ENCODE measurements at regions not wholly inside any gene's neighbourhood (a gene's known extent, or its start where the extent isn't known, plus 50 kb on each side); places are given as distances from the start of the nearest gene placed in this dataset.

GRCh38 chr12:98379106-98379505, 136.3 kb upstream of the TMPO start:
- no peaks in the 10 kb centered on the region for H3K36me3 ChIP-seq
- in situ Hi-C loops (cut with MboI; ENCODE audit: low sequenced_read_pairs in 4 of 4) = loop anchor here in 2 of 4 donors (25.0 kb wide), 2 partner anchors 1392 to 1792 kb away; no protein-coding TSS in a partner anchor
- DNase-seq = no peak
- no peak for TF ChIP-seq CTCF (IDR thresholded peaks at IDR 0.05 in 4 of 5, conservative IDR thresholded peaks at IDR 0.05 in 1 of 5)
- no peak for TF ChIP-seq POLR2A (IDR thresholded peaks at IDR 0.05)
- no peak for ATAC-seq
- H3K9me3 ChIP-seq = no peaks in the 10 kb centered on the region
- no peak overlapping the region for H3K27ac ChIP-seq
- H3K4me3 ChIP-seq = no peak overlapping the region
- intact Hi-C loops (cut with DNase I; ENCODE audit: low total_unique reads) = no loop called here
- no peaks in the 10 kb centered on the region for H3K27me3 ChIP-seq
- no peaks in the 10 kb centered on the region for H3K4me1 ChIP-seq

GRCh38 chr12:98385641-98386040, 129.7 kb upstream of the TMPO start:
- in situ Hi-C loops (cut with MboI; ENCODE audit: low sequenced_read_pairs in 4 of 4) = loop anchor here in 2 of 4 donors (25.0 kb wide), 2 partner anchors 1398 to 1798 kb away; no protein-coding TSS in a partner anchor

GRCh38 chr12:98387444-98387843, 127.9 kb upstream of the TMPO start:
- Histone ChIP-seq H3K27me3 (peaks cover 0 to 2% (median 0%) of the 10 kb centered on the region in 3 donors), H3K36me3 (no peaks in the 10 kb centered on the region), H3K27ac (no peak overlapping the region), H3K4me3 (no peak overlapping the region), H3K9me3 (no peaks in the 10 kb centered on the region), H3K4me1 (no peaks in the 10 kb centered on the region)
- no peak for TF ChIP-seq CTCF (IDR thresholded peaks at IDR 0.05 in 4 of 5, conservative IDR thresholded peaks at IDR 0.05 in 1 of 5)
- no peak for TF ChIP-seq POLR2A (IDR thresholded peaks at IDR 0.05)
- intact Hi-C loops (cut with DNase I; ENCODE audit: low total_unique reads) = no loop called here
- DNase-seq (no peak), ATAC-seq (no peak)
- in situ Hi-C loops (cut with MboI; ENCODE audit: low sequenced_read_pairs in 4 of 4) = loop anchor here in 2 of 4 donors (25.0 kb wide), 2 partner anchors 1400 to 1800 kb away; no protein-coding TSS in a partner anchor

More at GRCh38 chr12:98385641-98386040, 129.7 kb upstream of the TMPO start:
- ATAC-seq (no peak), DNase-seq (no peak)
- Histone ChIP-seq H3K27me3 (peaks cover 0 to 2% (median 0%) of the 10 kb centered on the region in 3 donors), H3K36me3 (no peaks in the 10 kb centered on the region), H3K27ac (no peak overlapping the region), H3K9me3 (no peaks in the 10 kb centered on the region), H3K4me1 (no peaks in the 10 kb centered on the region), H3K4me3 (no peak overlapping the region)
- no peak for TF ChIP-seq CTCF (IDR thresholded peaks at IDR 0.05 in 4 of 5, conservative IDR thresholded peaks at IDR 0.05 in 1 of 5)
- TF ChIP-seq POLR2A (IDR thresholded peaks at IDR 0.05) = no peak
- intact Hi-C loops (cut with DNase I; ENCODE audit: low total_unique reads) = no loop called here

- H3K27me3 ChIP-seq = peaks cover 0 to 2% (median 0%) of the 10 kb centered on the region in 3 donors
- ATAC-seq (no peak), DNase-seq (no peak)
- H3K27ac ChIP-seq = no peak overlapping the region
- H3K4me1 ChIP-seq = no peaks in the 10 kb centered on the region
- intact Hi-C loops (cut with DNase I; ENCODE audit: low total_unique reads) = no loop called here
- TF ChIP-seq POLR2A (IDR thresholded peaks at IDR 0.05) = no peak
- TF ChIP-seq CTCF (IDR thresholded peaks at IDR 0.05 in 4 of 5, conservative IDR thresholded peaks at IDR 0.05 in 1 of 5) = no peak
- no peaks in the 10 kb centered on the region for H3K9me3 ChIP-seq
- H3K4me3 ChIP-seq = no peak overlapping the region
- H3K36me3 ChIP-seq = no peaks in the 10 kb centered on the region
- in situ Hi-C loops (cut with MboI; ENCODE audit: low sequenced_read_pairs in 4 of 4) = loop anchor here in 2 of 4 donors (25.0 kb wide), 2 partner anchors 1401 to 1801 kb away; no protein-coding TSS in a partner anchor
These were observed 127.3 kb upstream of the TMPO start for GRCh38 chr12:98388126-98388525.

GRCh38 chr12:98389593-98389992, 125.8 kb upstream of the TMPO start:
- Histone ChIP-seq H3K36me3 (no peaks in the 10 kb centered on the region), H3K27me3 (peaks cover 0 to 2% (median 0%) of the 10 kb centered on the region in 3 donors), H3K4me1 (no peaks in the 10 kb centered on the region), H3K9me3 (no peaks in the 10 kb centered on the region), H3K4me3 (no peak overlapping the region), H3K27ac (no peak overlapping the region)
- ATAC-seq (no peak), DNase-seq (no peak)
- intact Hi-C loops (cut with DNase I; ENCODE audit: low total_unique reads) = no loop called here
- TF ChIP-seq POLR2A (IDR thresholded peaks at IDR 0.05) (no peak), CTCF (IDR thresholded peaks at IDR 0.05 in 4 of 5, conservative IDR thresholded peaks at IDR 0.05 in 1 of 5) (no peak)
- in situ Hi-C loops (cut with MboI; ENCODE audit: low sequenced_read_pairs in 4 of 4) = loop anchor here in 2 of 4 donors (25.0 kb wide), 2 partner anchors 1402 to 1802 kb away; no protein-coding TSS in a partner anchor
